K562 (cell line): ENCODE measurements at regions not wholly inside any gene's neighbourhood (a gene's known extent, or its start where the extent isn't known, plus 50 kb on each side); places are given as distances from the start of the nearest gene placed in this dataset.

ENCODE experiments used
- ATAC-seq: fragments of 200-7000 bp; cut with Tn5 transposase; 3 replicates; pipeline ENCODE4 v1.9.1; 2020; ENCODE audit warnings: moderate library complexity
- BruUV-seq: library from RNA; stranded (reverse); fragments of 400-500 nt; replicated peaks from 2 replicates; lab custom pipeline; 2021; lab: Mats Ljungman, UMichigan
- CTCF ChIA-PET: fragments of 300-600 bp; formaldehyde crosslinking; extraction: SDS; loops from one replicate; lab custom pipeline; 2021; ENCODE audit warnings: low intra/inter-chr PET ratio; lab: Yijun Ruan, JAX
- POLR2A ChIA-PET: fragments of 300-600, 350-650 bp; sonication (Branson Sonifier 250); formaldehyde crosslinking; extraction: SDS; loops from one replicate; lab custom pipeline; 2021; ENCODE audit warnings: antibody characterized with exemption, inconsistent platforms; lab: Yijun Ruan, JAX
- DNase-seq, 4 experiments: peaks; one replicate each; pipeline versions ENCODE4 v3.0.0 to v3.0.0-alpha.2; 2011 to 2018; ENCODE audit warnings: low spot score in 3 of 4, mixed read lengths in 3 of 4; ENCODE audit errors: extremely low read depth in 1 of 4
- FAIRE-seq: peaks from 2 replicates; lab custom pipeline; 2011; peaks lifted over from hg19 to GRCh38; lab: Jason Lieb, UNC
- H2AFZ ChIP-seq: 2 replicates; pipeline ENCODE4 v1.6.0; 2011; ENCODE audit warnings: low read depth, low read length, control low read depth, inconsistent platforms
- H3K27ac ChIP-seq: fragments of 200-600 bp; 3 replicates; pipeline ENCODE4 v1.8.0; 2011; ENCODE audit warnings: low read depth, mild to moderate bottlenecking, control low read depth, inconsistent platforms, low read length, moderate library complexity, mixed read lengths; ENCODE audit errors: extremely low read depth
- H3K27me3 ChIP-seq, 2 experiments: fragments of 300-600 bp in 1 of 2; 2 replicates in 1 of 2; 3 replicates in 1 of 2; pipeline versions ENCODE4 v1.6.0 to v1.8.0; 2011; ENCODE audit warnings: inconsistent platforms in 2 of 2, low read length in 2 of 2, mild to moderate bottlenecking in 1 of 2, mixed read lengths in 1 of 2, moderate library complexity in 1 of 2; ENCODE audit not compliant: control insufficient read depth in 2 of 2, insufficient read depth in 2 of 2
- H3K36me3 ChIP-seq: fragments of 300-600 bp; 3 replicates; pipeline ENCODE4 v1.8.0; 2011; ENCODE audit warnings: mild to moderate bottlenecking, low read length, inconsistent platforms; ENCODE audit not compliant: control insufficient read depth, insufficient read depth
- H3K4me1 ChIP-seq, 2 experiments: fragments of 200-600 bp in 1 of 2; replicated peaks in 1 of 2; 2 replicates in 1 of 2; 3 replicates in 1 of 2; pipeline versions ENCODE4 v1.5.1 to v1.8.0; 2011; ENCODE audit warnings: inconsistent platforms in 2 of 2, low read length in 2 of 2, mild to moderate bottlenecking in 1 of 2, mixed read lengths in 1 of 2, moderate library complexity in 1 of 2; ENCODE audit not compliant: control insufficient read depth in 2 of 2, insufficient read depth in 2 of 2
- H3K4me2 ChIP-seq: 2 replicates; pipeline ENCODE4 v1.6.1; 2011; ENCODE audit warnings: low read length, control low read depth, inconsistent platforms, mixed read lengths; ENCODE audit not compliant: insufficient read depth
- H3K4me3 ChIP-seq: fragments of 200-600 bp; sonication (generic), shearing (Covaris generic); 2 replicates; pipeline ENCODE4 v1.5.1; 2016; ENCODE audit warnings: control low read depth, inconsistent platforms
- H3K79me2 ChIP-seq: fragments of 200-600 bp; 3 replicates; pipeline ENCODE4 v1.8.0; 2011; ENCODE audit warnings: low read length, inconsistent platforms; ENCODE audit not compliant: control insufficient read depth, insufficient read depth
- H3K9ac ChIP-seq, 2 experiments: 2 replicates each; pipeline versions ENCODE4 v1.6.0 to v1.6.1; 2011; ENCODE audit warnings: low read depth in 2 of 2, low read length in 2 of 2, control low read depth in 1 of 2, inconsistent platforms in 1 of 2, mild to moderate bottlenecking in 1 of 2, mixed read lengths in 1 of 2; ENCODE audit not compliant: insufficient read depth in 1 of 2
- H3K9me1 ChIP-seq: one replicate; pipeline ENCODE4 v1.6.0; 2011; ENCODE audit warnings: inconsistent platforms, mild to moderate bottlenecking, low read length, moderate library complexity; ENCODE audit not compliant: control insufficient read depth, insufficient read depth
- H3K9me3 ChIP-seq: replicated peaks from 2 replicates; pipeline ENCODE4 v1.5.1; 2011; ENCODE audit warnings: low read depth, low read length, inconsistent platforms; ENCODE audit not compliant: control insufficient read depth, insufficient read depth
- H4K20me1 ChIP-seq: replicated peaks from 2 replicates; pipeline ENCODE4 v1.6.1; 2011; ENCODE audit warnings: low read length, inconsistent platforms, mixed read lengths; ENCODE audit not compliant: control insufficient read depth, insufficient read depth
- DACH1 ChIP-seq: fragments of 450-650 bp; IDR thresholded peaks from 2 replicates; pipeline ENCODE4 v1.6.1; 2018; ENCODE audit not compliant: partially characterized antibody
- EGR1 ChIP-seq: fragments of 450-650 bp; conservative IDR thresholded peaks from 2 replicates; pipeline ENCODE4 v1.6.1; 2017; ENCODE audit warnings: mild to moderate bottlenecking
- EP300 ChIP-seq: IDR thresholded peaks from 2 replicates; pipeline ENCODE4 v1.6.1; 2012; ENCODE audit warnings: low read length, improper control_type of control experiment
- JUND ChIP-seq, 2 experiments: IDR thresholded peaks; 2 replicates in 1 of 2; 3 replicates in 1 of 2; pipeline ENCODE4 v1.6.1; 2011; ENCODE audit warnings: borderline replicate concordance in 2 of 2, low read depth in 2 of 2, low read length in 2 of 2, improper control_type of control experiment in 1 of 2, missing biosample characterization in 1 of 2, missing genetic modification characterization in 1 of 2, missing genetic modification reagents in 1 of 2
- MITF ChIP-seq: IDR thresholded peaks from 2 replicates; pipeline ENCODE4 v1.6.1; 2014; ENCODE audit warnings: antibody characterized with exemption
- NRF1 ChIP-seq, 2 experiments: fragments of 450-650 bp; IDR thresholded peaks in 1 of 2; conservative IDR thresholded peaks in 1 of 2; 2 replicates each; pipeline ENCODE4 v1.6.1; 2014; ENCODE audit warnings: mild to moderate bottlenecking in 2 of 2
- TSHZ1 ChIP-seq: fragments of 250-450 bp; sonication (Bioruptor Pico); IDR thresholded peaks from 2 replicates; pipeline ENCODE4 v1.4.0; 2020; ENCODE audit warnings: mild to moderate bottlenecking, moderate library complexity
- ZNF165 ChIP-seq: fragments of 250-450 bp; sonication (Bioruptor Pico); IDR thresholded peaks from 2 replicates; pipeline ENCODE4 v1.4.0; 2020; ENCODE audit warnings: borderline replicate concordance
- ZSCAN32 ChIP-seq: fragments of 450-650 bp; formaldehyde crosslinking; IDR thresholded peaks from 2 replicates; pipeline ENCODE4 v1.4.0; 2020; ENCODE audit warnings: mild to moderate bottlenecking, moderate library complexity
- WGBS: fragments of 100-300 bp; shearing (Covaris generic); methylation state at CpG from one replicate; pipeline ENCODE4 v1.1.6; 2016; ENCODE audit warnings: low coverage, mixed read lengths; ENCODE audit not compliant: insufficient coverage; ENCODE audit errors: missing lambda C conversion rate; 5-methylcytosine and 5-hydroxymethylcytosine counted together
- in situ Hi-C: fragments of 300-500 bp; cut with MboI; formaldehyde crosslinking; loops from 4 replicates; pipeline ENCODE4 v1.15.0; 2018; ENCODE audit warnings: inconsistent platforms, mixed read lengths
- intact Hi-C: fragments of 100-400 bp; cut with micrococcal nuclease; formaldehyde crosslinking; loops from 2 replicates; pipeline ENCODE4 v1.14.2; 2022

- Histone ChIP-seq H3K9me1 (no peaks in the 10 kb centered on the region), H2AFZ (no peak overlapping the region), H3K79me2 (no peaks in the 10 kb centered on the region), H3K4me2 (no peak overlapping the region), H3K4me3 (no peak overlapping the region), H4K20me1 (no peaks in the 10 kb centered on the region), H3K27me3 (no peaks in the 10 kb centered on the region), H3K27ac (no peak overlapping the region), H3K4me1 (no peaks in the 10 kb centered on the region), H3K36me3 (no peaks in the 10 kb centered on the region), H3K9me3 (no peaks in the 10 kb centered on the region), H3K9ac (no peak overlapping the region)
- ChIA-PET CTCF (no interaction called here), POLR2A (no interaction called here)
- in situ Hi-C loops: no loop called here
- FAIRE-seq: no peak
- TF ChIP-seq JUND (IDR thresholded peaks at IDR 0.05; ENCODE audit: borderline replicate concordance, low read depth, low read length) (no peak), JUND (tag; IDR thresholded peaks at IDR 0.05; ENCODE audit: borderline replicate concordance, low read depth, low read length) (no peak), MITF (no peak), NRF1 (conservative IDR thresholded peaks at IDR 0.05 in 1 of 2, IDR thresholded peaks at IDR 0.05 in 1 of 2) (no peak), EGR1 (no peak), ZNF165 (no peak), TSHZ1 (CRISPR knock-in tag) (no peak), ZSCAN32 (no peak), EP300 (no peak), DACH1 (no peak)
- 3% methylated on average over 4 of the region's 4 CpGs for WGBS
- ATAC-seq: no peak
- no peak for DNase-seq
- no TSS peak for BruUV-seq
- intact Hi-C loops: no loop called here
Measured at GRCh38 chr12:97177481-97177880, 270.4 kb downstream of the NEDD1 start.
